Activated CD8-positive, alpha-beta memory T cell treated with anti-CD3 and anti-CD28 coated beads for 1 hour (primary cell): ENCODE measurements at regions not wholly inside any gene's neighbourhood (a gene's known extent, or its start where the extent isn't known, plus 50 kb on each side); places are given as distances from the start of the nearest gene placed in this dataset.

ENCODE experiments used
- DNase-seq, 2 donors: peaks; one replicate each; pipeline ENCODE4 v3.0.0-alpha.2; 2020; ENCODE audit warnings: low read depth in 1 of 2; ENCODE audit errors: extremely low read depth in 1 of 2

DNA sequence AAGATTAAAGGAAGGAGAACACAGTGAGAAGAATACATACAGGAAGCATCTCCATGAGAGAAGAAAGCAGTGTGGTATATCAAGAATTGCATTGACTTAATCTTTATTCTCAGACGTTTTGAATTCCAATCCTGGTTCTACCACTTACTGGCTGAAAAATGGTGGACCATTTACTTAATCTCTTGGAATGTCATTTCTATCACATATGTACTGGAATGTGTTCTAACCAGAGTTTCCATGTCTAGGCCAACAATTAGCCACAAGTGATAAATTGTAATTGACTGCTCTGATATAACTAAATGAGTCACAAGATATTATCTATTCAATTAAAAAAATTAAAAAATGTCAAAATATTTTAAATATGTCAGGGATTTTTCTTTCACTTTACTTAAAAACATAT is 626.1 kb downstream of the PTPRC start:
- DNase-seq = no peak

DNA sequence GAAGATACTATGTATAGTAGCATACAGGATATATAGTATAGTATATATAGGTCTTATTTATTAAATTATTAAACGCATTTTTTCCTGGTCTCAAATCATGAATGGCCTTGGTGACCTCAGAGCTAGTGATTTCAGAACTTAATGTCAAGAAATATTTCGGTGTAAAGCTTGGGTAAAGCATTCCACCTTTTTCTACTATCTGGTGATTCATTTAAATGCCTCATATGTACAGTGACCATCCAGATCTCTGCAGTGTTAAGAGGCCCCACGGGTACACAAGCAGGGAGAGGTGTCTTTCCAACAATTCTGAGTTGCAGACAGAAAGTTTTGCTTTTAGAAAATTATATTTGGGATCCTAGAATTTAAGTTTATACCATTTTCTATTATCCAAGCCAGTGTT is 626.5 kb downstream of the PTPRC start:
- DNase-seq = no peak

DNA sequence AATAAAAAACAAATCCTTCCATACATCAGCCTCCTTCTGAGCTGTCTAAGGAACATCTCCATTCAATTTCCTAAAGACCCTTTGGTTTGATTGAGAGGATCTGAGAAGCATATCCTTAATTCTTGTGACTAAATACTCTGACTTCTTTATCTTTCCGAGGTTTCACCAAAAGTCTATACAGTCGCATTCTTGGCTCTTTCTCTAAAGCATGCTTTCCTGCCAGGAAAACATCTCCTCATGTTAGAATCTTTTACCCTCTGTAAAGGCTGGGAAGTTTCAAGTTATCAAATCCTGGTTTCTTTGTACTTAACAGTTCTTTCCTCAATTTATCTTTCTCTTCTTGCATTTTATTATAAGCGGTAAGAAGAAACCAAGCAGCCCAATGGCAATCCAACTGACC is 630.4 kb downstream of the PTPRC start:
- DNase-seq = no peak

DNA sequence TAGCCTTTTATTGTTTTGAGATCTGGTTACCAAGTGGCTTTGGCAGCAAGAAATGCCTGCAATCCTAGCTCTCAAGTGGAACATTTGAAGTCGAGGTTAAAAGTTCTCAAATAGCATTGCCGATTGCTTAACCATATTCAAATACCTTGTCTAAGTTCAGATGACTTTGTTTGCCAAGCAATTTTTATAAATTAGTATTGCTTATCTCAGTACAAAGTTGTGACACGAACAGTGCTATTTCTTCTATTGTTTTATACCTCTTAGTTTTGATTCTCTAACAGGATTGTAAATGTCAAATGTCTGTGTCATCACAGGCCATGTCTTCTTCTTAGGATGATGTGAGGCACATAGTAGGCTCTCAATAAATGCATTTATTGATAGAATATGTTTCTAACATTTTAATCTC is 633.3 kb downstream of the PTPRC start:
- DNase-seq = no peak

DNA sequence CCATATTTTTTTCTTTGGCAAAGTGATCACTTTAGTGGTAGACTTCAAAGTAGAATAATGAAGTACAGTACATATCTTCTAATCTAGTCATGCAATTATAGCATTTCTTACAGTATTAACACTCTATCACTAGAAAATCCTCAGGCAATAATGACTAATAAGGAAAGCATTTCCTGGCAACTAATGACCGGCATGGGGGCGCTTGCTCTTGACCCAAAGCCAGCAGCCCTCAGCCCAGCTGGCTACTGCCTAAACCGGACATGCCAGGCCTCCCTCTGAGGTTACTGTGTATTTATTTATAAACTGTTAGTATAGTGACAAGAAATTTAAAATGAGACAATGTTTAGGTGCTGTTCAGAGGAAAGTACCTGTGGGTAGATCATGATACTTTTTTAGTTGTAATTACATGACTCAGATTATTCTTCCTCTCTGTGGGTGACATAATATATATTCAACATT is 633.8 kb downstream of the PTPRC start:
- no peak for DNase-seq

DNA sequence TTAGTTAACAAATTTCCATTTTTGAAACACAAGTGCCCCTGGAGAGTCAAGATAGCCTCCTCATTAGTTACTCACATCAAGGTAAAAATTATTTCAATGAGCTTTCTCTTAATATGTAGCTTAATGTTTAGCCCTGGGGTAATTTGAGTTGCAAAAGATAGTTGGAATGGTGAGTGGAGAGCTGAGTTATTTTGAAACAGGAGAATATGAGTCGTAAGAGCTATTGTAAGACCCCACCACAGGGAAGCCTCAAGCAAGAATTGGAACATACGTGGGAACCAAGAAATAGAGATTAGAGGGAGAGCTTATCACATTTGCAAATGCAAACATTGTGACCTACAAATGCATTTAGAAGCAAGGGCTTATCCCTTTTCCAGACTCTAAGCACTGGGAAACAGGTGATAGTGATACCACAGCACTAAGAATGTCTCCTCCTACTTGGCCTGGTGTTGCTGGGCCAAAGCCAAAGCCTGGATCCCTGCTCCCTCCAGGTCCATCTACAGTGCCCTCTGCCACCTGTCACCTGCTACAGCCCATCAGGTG is 635.1 kb downstream of the PTPRC start:
- no peak for DNase-seq

DNA sequence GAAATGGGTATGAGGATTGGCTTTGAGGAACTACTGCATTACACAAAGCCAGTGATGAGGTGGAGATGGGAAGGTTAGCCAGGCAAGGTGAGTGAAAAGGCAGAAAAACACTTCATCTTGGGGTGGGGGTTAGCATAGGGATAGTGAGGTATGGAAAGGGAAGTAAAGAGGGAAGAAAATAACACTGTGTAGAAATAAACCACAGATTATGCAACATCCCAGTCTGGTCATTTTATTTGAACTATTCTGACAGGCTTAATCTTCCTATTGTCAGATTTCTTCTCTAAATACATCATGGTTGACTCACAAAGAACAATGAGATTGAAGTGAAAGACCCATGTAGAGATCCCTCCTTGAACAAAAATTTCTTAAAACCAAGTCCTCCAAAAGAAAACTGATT is 640.2 kb downstream of the PTPRC start:
- no peak for DNase-seq

DNA sequence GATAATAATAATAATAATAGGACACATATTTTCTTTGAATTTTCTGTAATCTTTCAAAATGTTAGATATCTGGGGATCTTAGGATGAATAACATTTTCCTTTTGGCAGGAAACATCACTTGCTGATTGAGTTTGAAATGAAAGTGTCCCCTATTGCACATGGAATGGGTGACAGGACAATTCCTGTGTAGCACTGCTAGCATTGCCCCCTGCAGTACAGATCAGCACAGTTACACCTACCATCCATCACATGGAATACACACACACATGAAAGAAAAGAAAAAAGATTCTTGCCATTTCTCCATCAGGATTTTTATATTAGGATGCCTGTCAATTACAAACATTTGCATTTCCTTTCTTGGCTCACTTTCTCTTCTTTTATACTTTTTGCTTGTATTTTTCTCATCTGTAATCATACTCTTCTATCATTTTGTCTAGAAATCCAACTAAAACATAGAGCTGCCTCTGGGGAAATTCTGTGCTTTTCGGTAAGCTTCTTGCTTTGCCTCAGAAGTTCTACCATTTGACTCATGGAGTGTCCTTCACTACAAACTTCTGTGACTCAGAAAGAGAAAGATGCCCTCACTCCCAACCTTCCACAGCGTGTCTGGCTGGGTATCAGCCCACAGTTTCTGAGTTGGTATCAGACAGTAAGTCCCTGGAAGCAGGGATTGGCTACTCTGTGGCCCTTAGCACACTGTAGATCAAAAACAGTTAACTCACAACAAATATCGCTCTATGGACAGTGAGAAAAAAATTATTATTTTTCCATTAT is 641.2 kb downstream of the PTPRC start:
- no peak for DNase-seq

DNA sequence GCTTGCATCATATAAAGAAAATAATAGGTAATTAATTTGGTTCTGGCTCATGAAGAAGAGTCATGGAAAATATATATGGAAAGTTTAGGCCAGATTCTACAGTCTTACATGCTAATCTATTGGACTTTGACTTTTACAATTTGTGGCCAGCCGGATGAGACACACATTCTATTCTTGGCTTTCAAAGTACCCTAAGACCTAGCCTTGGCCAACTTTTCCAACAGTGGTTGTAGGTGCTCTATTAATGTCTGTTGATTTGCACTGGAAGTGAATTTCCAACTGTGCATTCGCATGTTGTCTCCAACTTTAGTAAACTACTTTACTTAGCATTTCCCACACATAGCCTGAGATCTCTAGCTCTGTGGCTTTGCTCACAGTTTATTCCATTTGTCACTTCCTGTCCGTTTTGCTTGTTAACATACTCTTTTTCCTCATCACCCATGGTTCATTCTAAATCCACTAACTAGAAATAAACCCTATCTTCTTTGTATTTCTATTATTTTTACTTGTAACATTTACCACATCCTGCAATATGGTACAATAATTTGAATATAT is 644.0 kb downstream of the PTPRC start:
- no peak for DNase-seq

DNA sequence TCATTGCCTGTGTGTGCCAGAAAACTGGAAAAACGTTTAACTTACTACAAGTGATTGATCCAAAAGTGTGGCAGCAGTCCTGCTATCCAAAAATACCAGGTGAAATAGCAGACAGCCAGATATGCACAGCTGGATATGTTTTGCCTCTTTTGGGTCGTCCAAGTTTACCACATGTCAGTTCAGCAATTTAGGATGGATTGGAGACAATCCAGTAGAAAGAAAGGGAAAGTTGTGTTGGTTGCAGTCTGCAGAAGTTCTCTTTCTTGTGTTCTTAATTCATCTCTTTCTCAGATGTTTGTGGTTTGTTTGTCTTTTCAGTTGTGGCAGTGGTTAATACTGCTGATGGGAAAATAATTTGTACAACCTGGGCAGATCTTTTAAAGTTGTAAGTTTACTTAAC is 645.0 kb downstream of the PTPRC start:
- no peak for DNase-seq

DNA sequence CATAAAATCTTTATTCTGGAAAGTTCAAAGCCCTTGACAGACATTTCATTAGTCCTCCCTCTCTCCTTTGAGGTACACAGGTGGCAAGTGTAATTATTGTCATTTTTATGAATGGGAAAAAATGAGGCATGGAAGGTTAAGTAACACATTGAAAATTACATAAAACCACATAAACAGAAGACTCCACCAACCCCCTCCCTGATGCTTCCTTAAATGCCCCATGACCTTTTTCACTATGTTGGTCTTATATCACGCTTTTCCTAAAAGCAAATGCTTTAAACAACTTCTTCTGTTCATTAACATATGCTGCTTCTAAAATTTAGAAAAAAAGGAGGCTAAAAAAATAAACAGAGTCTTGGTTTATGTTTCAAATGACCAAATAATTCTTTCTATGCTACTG is 648.4 kb downstream of the PTPRC start:
- DNase-seq = no peak

DNA sequence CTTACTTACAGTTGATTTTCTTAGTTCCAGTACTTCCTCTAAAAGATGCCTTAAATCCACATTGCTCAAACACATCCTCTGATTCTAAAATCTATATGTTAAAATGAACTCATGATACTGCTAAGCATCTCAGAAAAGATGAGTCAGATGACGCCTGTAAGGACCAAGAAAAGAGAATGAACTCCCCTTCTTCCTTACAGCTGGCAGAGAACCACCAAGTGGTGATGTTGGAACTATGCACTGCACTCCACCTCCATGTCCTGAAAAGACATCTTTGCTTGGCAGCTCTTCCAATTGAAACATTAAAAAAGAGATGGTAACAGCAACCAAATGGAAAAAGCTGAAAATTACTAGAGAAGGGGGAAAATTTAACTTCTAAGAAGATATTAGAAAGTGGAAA is 648.8 kb downstream of the PTPRC start:
- no peak for DNase-seq

DNA sequence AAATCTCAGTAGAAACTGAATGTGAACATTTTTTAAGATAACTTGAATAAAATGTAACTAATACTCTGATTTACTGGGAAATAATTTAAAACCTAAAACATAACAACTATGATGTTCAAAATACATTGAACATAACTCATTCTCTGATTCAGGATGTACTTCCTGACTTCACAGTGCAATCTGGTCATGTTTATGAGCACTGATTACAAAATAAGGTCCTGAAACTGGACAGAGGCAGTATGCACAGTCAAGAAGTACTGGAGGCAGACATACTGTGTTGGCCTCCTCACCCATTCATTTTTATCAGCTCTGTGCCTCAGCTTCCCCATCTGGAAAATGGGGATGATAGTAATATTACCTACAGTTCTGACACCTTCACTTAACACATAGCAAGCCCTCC is 651.3 kb downstream of the PTPRC start:
- no peak for DNase-seq

DNA sequence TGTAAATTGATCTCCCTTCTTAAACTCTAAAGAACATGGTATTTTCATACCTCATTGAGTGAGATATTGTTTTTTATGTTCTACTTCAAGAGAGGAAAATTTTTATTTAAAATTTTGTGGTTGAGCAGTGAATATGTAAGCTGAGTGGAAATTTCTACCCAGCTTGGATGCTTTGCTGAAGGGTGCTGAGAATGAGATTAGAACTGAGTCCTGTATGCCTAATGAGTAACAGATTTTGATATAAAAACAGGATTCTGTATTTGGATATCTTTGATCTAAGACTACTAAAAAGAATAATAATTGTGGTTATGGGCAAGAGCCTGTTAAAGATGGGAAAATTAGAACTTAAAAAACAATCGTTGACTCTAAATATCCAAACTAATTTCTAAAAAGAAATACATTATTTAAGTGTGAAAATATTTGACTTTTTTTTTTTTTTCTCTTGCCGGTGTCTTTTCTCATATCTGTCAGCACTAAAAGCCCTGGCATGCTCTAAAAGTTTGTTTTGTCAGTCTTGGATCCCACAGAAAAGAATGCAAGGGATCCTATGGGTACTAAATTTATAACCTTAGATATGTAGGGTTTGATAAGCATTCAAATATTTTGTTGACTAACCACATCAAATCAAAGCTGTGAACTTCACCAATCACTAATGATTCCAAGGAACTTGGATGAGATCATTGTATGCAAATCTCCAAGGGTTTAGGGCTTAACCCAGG is 652.3 kb downstream of the PTPRC start:
- DNase-seq = no peak

DNA sequence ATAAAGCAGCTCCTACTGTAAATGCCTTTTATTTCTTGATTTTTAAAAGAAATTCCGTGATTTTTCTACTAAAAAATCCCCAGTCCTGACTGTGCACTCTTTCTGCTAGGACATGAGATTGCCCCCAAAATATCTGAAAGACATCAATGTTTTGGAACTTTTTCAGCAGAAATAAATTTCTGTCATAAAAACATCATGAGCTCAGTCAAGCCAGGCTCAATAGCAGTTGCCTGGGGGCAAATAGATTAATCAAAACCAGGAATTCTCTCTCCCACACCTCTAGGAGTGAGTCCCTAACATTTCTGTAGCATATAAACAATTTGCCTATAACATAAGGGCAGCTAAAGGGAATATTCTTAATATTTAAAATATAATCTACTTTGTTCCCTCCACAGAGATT is 654.1 kb downstream of the PTPRC start:
- no peak for DNase-seq

DNA sequence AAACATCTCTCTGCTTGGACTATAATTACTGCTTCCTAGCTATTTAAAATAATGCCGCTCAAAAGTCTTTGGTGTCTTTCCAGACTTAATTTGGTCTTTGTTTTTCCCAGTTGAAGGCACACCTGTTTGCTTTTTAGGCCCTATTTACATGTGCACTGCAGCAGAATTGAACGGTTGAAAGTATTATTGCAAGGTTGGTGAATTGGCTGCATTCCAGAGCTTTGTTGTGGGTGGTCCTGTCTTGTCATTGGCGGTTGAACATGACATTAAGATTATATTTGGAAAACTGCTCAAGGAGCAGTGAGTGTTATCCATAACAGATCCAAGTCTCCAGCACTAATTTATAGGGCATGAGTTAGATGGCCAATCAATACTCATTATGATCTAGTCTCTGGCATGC is 656.3 kb downstream of the PTPRC start:
- no peak for DNase-seq

DNA sequence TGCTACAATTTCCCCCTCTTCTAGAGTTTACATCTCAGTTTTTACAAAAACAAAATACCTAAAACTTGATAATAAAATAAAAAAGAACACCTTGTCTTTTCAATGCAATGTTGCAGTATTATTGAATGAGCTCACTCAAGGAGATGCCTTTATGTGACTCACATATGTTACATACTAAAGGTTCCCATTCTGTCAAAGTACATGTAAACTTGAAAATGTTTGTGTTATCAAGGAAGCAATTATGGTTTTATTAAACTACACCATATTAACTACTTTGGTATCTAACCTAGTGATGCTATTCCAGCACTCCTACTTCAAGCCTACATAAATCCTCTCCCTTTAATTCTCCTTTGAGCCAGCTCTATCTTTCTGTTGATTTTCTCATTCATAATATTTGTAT is 658.3 kb downstream of the PTPRC start:
- DNase-seq = no peak

DNA sequence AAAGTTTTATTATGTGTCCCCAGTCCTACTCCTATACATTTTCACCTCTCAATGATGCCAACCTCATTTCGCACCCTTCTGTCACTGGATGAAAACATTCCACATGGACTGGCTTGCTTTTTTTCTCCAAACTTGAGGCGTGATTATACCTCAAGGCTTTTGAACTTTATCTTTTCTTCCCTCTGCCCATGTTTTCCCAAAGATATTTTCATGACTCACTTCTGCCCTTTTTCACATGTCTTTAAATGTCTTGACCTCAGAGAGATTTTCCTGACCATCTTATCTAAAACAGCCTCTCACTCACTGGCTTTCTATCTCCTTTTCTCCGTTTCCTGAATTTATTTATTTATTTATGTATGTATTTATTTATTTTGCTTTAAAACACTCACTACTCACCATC is 659.0 kb downstream of the PTPRC start:
- no peak for DNase-seq

DNA sequence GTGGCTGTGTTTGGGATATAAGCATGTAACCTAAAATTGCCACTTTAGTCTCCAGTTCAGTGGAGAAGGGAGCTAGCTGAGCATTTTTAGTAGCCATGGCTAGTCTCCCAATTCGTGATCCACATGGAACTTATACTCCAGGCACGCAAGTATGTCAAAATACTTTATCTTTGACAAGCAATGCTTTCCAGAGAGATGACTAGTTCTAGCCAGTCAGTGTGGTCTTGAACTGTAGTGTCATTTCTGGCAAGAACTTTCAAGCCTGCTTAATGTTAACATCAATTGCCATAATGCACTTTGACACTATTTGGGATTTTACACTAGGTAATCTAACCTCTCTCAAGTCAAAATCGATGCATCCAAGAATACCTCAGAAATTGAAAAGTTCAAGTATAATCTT is 660.0 kb downstream of the PTPRC start:
- no peak for DNase-seq

DNA sequence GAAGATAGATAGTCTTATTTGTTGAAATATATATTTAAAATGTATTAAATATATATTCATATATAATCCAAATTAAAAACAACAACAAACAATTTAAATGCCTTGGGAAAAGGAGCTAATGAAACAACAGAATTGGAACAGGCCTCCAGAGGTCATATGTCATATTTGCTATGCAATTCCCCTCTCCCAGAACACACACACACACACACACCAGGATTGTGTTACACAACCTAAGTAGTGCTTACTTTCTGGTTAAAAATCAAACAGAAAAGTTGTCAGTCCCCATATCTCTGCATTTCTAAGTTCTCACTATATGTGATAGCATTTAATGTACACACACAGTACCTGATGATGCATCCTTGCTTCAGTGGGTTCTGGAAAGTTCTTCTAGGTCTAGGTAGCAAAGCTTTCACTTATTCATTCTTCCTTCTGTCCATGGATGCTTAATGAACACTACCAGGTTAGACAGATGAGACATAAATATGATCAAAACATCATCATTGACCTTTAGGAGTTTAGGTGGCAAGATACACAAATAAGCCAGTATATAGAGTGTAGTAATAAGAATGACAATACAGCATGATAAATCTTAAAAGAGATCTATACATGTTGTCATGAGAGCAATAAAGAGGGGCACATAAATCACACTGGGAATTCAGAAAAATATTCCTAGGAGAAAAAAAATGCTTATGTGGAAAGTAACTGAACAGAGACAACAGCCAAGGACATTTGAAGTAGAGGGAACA is 662.8 kb downstream of the PTPRC start:
- no peak for DNase-seq

DNA sequence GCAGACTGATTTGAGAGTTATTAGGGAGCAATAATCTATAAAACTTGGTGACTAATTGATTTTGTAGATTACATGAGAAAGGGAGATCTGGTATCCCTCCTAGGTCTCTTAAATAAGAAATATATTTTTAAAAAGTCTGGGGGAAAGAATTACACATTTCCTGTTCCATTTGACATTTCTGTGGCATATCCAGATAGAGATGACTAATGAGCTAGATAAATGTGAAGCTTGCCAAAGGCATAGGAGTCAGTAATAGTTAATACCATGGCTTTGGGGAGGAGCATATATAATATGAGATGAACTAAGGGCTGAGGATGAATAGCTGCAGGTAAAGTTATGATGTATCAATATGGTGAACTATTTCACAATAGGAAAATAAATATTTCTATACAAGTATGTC is 663.7 kb downstream of the PTPRC start:
- no peak for DNase-seq
